CD1c-positive myeloid dendritic cell (primary cell): ENCODE measurements at regions not wholly inside any gene's neighbourhood (a gene's known extent, or its start where the extent isn't known, plus 50 kb on each side); places are given as distances from the start of the nearest gene placed in this dataset.
"Not testable (repeated sequence)": the region's sequence is repeated elsewhere in the genome, so short reads cannot be mapped to it uniquely, and the experiment has no call there.

ENCODE experiments used
- DNase-seq: peaks from one replicate; pipeline ENCODE4 v3.0.0-alpha.2; 2016; ENCODE audit errors: extremely low spot score

GRCh38 chr2:217593732-217594131 lies 409.1 kb downstream of the TNS1 start:
- DNase-seq = no peak

DNA sequence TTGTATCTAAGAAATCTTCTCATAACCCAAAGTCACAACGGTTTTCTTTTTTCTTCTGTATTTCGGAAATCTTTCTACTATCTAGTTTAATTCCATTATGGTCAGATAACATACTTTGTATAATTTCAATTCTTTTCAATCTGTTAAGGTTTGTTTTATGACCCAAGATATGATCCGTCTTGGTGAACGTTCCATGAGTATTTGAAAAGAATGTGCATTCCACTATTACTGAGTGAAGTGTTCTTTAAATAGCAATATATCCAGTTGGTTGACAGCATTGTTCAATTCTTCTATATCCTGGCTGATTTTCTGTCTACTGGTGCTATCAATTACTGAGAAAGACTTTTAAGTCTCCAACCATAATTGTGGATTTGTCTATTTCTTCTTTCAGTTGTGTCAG lies 414.5 kb downstream of the TNS1 start:
- DNase-seq = no peak

GRCh38 chr2:217585362-217585761 lies 417.4 kb downstream of the TNS1 start:
- DNase-seq = no peak

GRCh38 chr2:217580407-217580806 lies 422.4 kb downstream of the TNS1 start:
- not testable (repeated sequence) for DNase-seq

DNA sequence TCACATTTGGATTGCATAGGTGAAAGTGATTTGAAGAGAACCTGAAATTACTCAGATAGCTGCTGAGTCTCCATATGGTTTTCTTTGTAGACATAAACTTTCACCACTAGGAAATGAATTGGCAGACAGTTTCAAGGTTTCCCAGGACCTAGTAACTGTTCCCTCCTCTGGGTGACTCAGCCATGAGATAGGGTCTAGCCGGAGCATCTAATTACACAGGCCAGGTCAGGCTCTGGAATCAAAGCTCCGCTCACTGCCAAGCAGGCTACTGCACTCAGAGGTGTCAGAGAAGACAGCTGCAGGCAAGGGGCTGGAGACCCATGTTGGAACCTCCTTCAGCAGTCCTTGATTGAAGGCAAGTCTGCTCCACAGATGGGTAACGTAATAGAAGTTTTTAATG lies 429.2 kb downstream of the TNS1 start:
- no peak for DNase-seq

DNA sequence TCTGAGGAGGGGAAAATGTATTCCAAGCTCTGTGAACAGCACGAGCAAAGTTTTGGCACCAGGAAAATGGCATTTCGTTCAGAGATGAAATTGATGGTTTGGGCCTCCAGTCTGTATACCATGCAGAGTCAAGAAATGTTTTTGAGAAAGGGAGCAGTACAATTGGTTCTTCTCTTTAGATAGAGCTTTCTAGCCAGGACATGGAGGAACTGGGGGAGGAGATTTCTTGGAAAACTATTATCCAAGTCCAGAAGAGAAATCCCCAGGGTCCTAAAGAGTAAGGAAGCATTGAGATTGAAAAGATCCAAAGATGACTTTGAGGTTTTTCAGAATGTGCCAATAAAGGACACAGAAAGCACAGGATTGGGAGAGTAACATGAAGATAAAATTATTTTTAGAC lies 432.4 kb downstream of the TNS1 start:
- DNase-seq = no peak

DNA sequence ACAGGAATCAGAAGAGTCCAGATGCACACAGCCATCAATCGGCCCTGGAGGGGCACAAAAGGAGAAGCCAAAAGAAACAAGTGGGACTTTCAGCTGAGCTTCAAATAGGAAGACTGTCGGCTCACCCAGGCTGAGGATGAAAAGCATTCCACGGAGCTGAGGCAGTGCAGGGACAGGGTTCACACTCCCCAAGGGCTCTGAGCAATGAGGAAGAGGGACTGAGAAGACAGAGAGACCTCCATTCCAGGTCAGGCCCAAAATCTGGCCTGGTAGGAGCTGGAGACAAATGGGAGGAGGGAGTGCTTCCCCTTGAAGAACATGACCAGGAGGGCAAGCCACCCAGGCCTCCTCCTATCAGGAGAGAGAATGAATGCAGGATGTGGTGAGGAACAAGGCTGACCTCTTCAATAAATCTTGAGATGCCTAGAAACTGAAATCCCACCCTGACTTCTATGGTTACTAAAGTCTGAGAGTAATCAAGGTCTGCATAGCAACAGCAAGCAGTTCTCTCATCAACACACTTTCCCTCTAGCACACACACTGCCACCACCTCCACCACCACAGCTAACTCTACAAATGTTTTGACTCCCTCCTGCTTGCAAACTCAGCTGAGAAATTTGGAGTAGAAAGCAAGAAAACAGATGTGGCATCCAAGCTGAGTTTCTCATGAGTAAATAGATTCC lies 434.4 kb downstream of the TNS1 start:
- no peak for DNase-seq

DNA sequence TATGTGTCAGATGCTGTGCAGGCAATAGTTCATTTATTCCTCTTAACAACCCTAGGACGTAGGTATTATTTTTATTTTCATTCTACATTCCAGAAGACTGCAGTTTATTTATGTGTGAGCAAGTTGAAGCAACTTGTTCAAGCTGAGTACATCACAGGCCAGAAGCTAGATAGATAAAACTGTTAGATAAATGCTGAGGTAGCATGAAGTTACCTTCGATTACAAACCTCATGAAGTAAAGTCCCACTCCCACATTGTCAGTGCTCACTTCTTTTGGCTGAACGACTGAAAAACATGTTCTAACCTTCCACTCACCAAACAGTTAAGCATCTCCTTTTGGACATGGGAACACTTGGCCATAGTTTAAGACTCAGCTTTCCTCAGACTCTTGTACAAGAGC lies 439.2 kb downstream of the TNS1 start:
- DNase-seq = no peak

GRCh38 chr2:217562871-217563480 lies 439.8 kb downstream of the TNS1 start:
- DNase-seq = no peak

GRCh38 chr2:217559084-217559483 lies 443.7 kb downstream of the TNS1 start:
- no peak for DNase-seq

DNA sequence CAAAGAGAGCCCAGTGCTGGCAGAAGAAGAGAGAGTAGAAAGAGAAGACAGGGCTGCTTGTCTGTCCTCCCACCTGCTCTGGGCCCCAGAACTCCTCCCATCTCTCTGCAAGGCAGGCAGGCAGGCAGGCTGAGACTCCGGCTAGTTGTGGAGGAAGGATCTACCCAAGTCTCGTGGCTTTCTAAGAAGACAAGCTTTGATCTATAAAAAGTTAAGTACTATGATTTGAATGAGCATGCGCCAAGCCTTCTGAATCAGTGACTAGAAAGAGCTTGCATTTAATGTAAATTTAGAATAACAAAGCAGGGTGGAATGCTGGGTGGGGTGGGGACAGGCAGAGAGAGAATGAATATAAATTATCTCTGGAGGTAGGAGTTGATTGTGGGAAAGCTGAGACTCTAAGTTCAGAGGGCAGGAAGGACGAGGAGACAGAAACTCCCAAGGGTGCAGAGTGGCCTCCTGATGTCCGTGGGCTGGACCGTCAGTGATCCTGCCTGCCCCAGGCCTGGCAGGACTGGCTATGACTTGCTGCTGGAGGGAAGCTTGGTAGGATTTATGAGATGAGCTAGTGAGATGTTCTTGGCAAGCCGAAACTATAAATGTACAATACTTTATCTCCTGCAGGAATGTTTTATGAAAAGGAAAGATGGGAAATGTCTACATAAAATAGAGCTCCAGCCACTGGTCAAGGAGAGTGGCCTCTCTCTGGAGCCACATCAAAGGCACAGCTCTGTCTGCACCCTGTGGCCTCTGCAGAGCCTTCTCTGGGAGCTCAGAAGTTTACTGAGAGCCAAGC lies 447.5 kb downstream of the TNS1 start:
- DNase-seq = no peak

DNA sequence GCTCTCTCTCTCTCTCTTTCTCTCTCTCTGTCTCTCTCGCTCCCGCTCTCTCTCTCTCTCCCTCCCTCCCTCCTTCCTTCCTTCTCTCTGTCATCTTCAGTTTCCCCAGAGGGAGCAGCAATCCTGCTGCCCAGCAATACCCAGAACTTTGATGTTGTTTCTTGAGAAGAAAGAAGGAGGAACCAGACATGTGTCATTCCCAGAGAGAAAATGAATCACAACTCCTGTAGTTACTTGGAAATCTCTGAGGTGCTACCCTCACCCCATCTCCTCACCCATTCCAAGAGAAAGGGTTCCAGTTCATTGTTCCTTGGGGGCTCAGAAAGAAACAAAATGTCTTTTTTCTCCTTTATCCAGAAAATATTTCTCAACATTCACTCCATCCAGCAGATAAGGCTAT lies 449.1 kb downstream of the TNS1 start:
- DNase-seq = no peak

- DNase-seq = no peak
Measured at GRCh38 chr2:217553202-217553601, 449.6 kb downstream of the TNS1 start.

DNA sequence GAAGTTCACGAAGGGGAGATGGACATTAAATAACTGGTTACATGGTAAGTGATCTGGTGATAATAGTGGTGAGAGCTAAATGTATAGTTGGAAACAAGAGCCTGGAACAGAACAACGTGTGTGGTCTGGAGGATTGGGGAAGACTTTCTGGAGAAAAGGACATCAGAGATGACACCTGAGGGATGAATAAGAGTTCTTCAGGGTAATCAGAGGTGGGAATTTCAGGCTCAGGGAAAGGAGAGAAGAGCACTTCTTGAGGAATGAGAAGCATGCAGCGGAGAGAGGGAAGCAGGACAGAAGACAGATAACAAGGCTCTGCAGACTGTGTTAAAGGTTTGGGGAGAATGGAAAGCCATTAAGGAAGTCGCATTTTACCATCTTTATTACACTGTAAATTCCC lies 450.7 kb downstream of the TNS1 start:
- no peak for DNase-seq

- no peak for DNase-seq
Measured at GRCh38 chr2:217551252-217551899, 451.4 kb downstream of the TNS1 start.

DNA sequence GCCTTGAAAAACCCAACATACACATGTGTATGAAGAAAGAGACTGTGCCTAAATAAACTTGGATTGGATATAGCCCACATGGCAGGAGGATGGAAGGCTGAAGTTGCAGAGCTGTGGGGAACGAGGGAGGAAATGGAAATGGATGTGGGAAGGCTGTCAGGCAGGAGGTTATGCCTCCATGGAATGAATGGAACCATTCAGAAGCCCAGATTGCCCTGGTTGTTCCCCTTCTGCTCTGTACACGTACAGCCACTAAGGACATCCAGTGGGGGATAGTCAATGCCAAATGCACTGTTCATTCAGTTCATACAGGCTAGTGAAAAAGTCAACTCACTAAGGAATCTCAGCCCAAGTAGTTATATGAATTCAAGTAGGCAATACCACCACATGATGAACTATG lies 463.7 kb downstream of the TNS1 start:
- DNase-seq = no peak

DNA sequence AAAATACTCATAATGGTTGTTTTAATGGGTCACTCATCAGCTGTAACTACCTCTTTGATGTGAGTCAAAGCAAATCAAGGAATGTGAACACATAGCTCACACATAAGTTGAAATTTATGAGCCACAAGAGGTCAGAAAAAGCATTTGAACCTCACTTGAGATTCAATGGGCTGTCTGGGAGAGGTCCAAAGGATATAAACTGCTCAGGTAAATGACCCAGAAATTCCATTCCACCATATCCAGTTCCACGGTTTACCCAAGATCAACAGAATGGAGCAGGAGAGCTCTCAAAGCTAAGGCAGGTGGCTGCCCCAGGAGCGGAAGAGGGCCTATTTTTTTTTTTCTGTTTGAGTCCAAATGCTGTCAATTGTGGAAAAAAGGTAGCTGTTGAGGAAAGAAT lies 464.1 kb downstream of the TNS1 start:
- no peak for DNase-seq

GRCh38 chr2:217535957-217536708 lies 466.7 kb downstream of the TNS1 start:
- DNase-seq = no peak

- no peak for DNase-seq
Measured at GRCh38 chr2:217530392-217531090, 472.3 kb downstream of the TNS1 start.

DNA sequence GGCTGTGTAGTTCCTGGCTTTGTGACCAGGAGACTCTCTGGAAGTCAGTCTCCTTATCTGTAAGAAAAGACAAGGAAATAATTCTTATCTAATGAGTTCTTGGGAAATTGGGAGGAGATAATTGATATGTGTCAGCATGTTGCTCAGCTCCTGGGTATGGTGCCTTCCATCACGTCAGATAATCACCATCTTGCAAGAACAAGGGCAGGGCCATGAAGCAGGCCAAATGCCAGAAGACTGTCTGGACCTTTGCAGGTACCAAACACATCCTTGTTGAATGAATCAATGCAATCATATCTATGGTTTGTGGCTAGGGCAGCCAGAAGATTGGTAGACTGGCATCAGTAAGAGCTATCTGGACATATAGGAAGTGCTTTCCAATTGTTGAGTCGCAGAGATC lies 473.5 kb downstream of the TNS1 start:
- no peak for DNase-seq

- DNase-seq = no peak
Measured at GRCh38 chr2:217527590-217528202, 475.1 kb downstream of the TNS1 start.
